ENCODE measurements at regions not wholly inside any gene's neighbourhood (a gene's known extent, or its start where the extent isn't known, plus 50 kb on each side); places are given as distances from the start of the nearest gene placed in this dataset.

- no peak for TF ChIP-seq EZH2 (IDR thresholded peaks at IDR 0.05; ENCODE audit: low read length, unreplicated experiment)
- TF ChIP-seq CTCF (conservative IDR thresholded peaks at IDR 0.05; ENCODE audit: low read depth, low read length): no peak
Measured at GRCh38 chr9:85339338-85339737, 402.4 kb downstream of the AGTPBP1 start.

All from PC-3 (cell line).